Left ventricle myocardium superior (tissue), 1 donor: ENCODE measurements at regions not wholly inside any gene's neighbourhood (a gene's known extent, or its start where the extent isn't known, plus 50 kb on each side); places are given as distances from the start of the nearest gene placed in this dataset.

ENCODE experiments used
- ATAC-seq: fragments of 200-7000 bp; cut with Tn5 transposase; one replicate; pipeline ENCODE4 v1.9.1; 2020; ENCODE audit warnings: mild to moderate bottlenecking, moderate library complexity
- DNase-seq: peaks from one replicate; pipeline ENCODE4 v3.0.0-alpha.2; 2020
- intact Hi-C: fragments of 100-400 bp; cut with micrococcal nuclease; formaldehyde crosslinking; loops from one replicate; pipeline ENCODE4 v1.11.0; 2022
- donor health status: DM: no; HTN: yes; CAD: no; lungs with severe emphysema.

- intact Hi-C loops: no loop called here
- ATAC-seq (no peak), DNase-seq (no peak)
Observed at GRCh38 chr1:193524021-193524420, 337.6 kb upstream of the B3GALT2 start.

- intact Hi-C loops: no loop called here
- no peak for ATAC-seq
- no peak for DNase-seq
Observed at GRCh38 chr1:193520472-193520871, 334.1 kb upstream of the B3GALT2 start.

- ATAC-seq: no peak
- DNase-seq: no peak
- intact Hi-C loops: no loop called here
Observed at GRCh38 chr1:193519922-193520321, 333.5 kb upstream of the B3GALT2 start.

GRCh38 chr1:193516755-193517388 lies 330.5 kb upstream of the B3GALT2 start:
- intact Hi-C loops: no loop called here
- no peak for ATAC-seq
- DNase-seq: no peak

GRCh38 chr1:193514397-193514796 lies 328.0 kb upstream of the B3GALT2 start:
- DNase-seq (no peak), ATAC-seq (no peak)
- intact Hi-C loops: no loop called here

- DNase-seq (no peak), ATAC-seq (no peak)
- intact Hi-C loops: no loop called here
Observed at GRCh38 chr1:193513032-193513431, 326.6 kb upstream of the B3GALT2 start.

GRCh38 chr1:193504920-193505319 lies 318.5 kb upstream of the B3GALT2 start:
- ATAC-seq (no peak), DNase-seq (no peak)
- intact Hi-C loops: no loop called here

- intact Hi-C loops: no loop called here
- DNase-seq (no peak), ATAC-seq (no peak)
Observed at GRCh38 chr1:193498088-193498655, 311.8 kb upstream of the B3GALT2 start.

GRCh38 chr1:193494368-193494767 lies 308.0 kb upstream of the B3GALT2 start:
- ATAC-seq (no peak), DNase-seq (no peak)
- intact Hi-C loops: no loop called here

GRCh38 chr1:193489191-193489590 lies 302.8 kb upstream of the B3GALT2 start:
- no peak for ATAC-seq
- DNase-seq: no peak
- intact Hi-C loops: no loop called here

- intact Hi-C loops: no loop called here
Observed at GRCh38 chr1:193487722-193488121, 301.3 kb upstream of the B3GALT2 start.

GRCh38 chr1:193486671-193487229 lies 300.3 kb upstream of the B3GALT2 start:
- DNase-seq (no peak), ATAC-seq (no peak)
- intact Hi-C loops: no loop called here

More at GRCh38 chr1:193487722-193488121, 301.3 kb upstream of the B3GALT2 start:
- peak; percentile 70 for ATAC-seq
- peak; percentile 40 for DNase-seq

- ATAC-seq (peak; percentile 59), DNase-seq (no peak)
- intact Hi-C loops: no loop called here
Observed at GRCh38 chr1:193480755-193481154, 294.3 kb upstream of the B3GALT2 start.

- intact Hi-C loops: no loop called here
- no peak for DNase-seq
- ATAC-seq: no peak
Observed at GRCh38 chr1:193479187-193479586, 292.8 kb upstream of the B3GALT2 start.

- ATAC-seq: no peak
- intact Hi-C loops: no loop called here
- no peak for DNase-seq
Observed at GRCh38 chr1:193476748-193477147, 290.3 kb upstream of the B3GALT2 start.

GRCh38 chr1:193473932-193474331 lies 287.5 kb upstream of the B3GALT2 start:
- ATAC-seq (no peak), DNase-seq (no peak)
- intact Hi-C loops: no loop called here

- intact Hi-C loops: no loop called here
- DNase-seq: no peak
- ATAC-seq: no peak
Observed at GRCh38 chr1:193472838-193473398, 286.5 kb upstream of the B3GALT2 start.

- no peak for ATAC-seq
- intact Hi-C loops: no loop called here
- DNase-seq: no peak
Observed at GRCh38 chr1:193472430-193472829, 286.0 kb upstream of the B3GALT2 start.

GRCh38 chr1:193471981-193472380 lies 285.6 kb upstream of the B3GALT2 start:
- intact Hi-C loops: no loop called here
- DNase-seq: no peak
- ATAC-seq: no peak

GRCh38 chr1:193463326-193463932 lies 277.0 kb upstream of the B3GALT2 start:
- no peak for DNase-seq
- no peak for ATAC-seq
- intact Hi-C loops: no loop called here
